GM18517 (cell line): ENCODE measurements at regions not wholly inside any gene's neighbourhood (a gene's known extent, or its start where the extent isn't known, plus 50 kb on each side); places are given as distances from the start of the nearest gene placed in this dataset.
A peak's percentile ranks its signal among the peaks of the same experiment; 100 is the strongest.
"Not testable (repeated sequence)": the region's sequence is repeated elsewhere in the genome, so short reads cannot be mapped to it uniquely, and the experiment has no call there.

ENCODE experiments used
- ATAC-seq: cut with Tn5 transposase; IDR thresholded peaks from one replicate; pipeline ENCODE4 v1.9.1; 2021; ENCODE audit warnings: mild to moderate bottlenecking, moderate library complexity; ENCODE audit not compliant: unreplicated experiment

- ATAC-seq = no peak
These were observed 735.0 kb upstream of the RIOK2 start for GRCh38 chr5:97918057-97918456.

- no peak for ATAC-seq
These were observed 735.6 kb upstream of the RIOK2 start for GRCh38 chr5:97918620-97919019.

- ATAC-seq = no peak
These were observed 736.7 kb upstream of the RIOK2 start for GRCh38 chr5:97919719-97920118.

- ATAC-seq = no peak
These were observed 739.7 kb upstream of the RIOK2 start for GRCh38 chr5:97922776-97923175.

GRCh38 chr5:97923496-97923895, 740.4 kb upstream of the RIOK2 start:
- ATAC-seq = peak; percentile 78

- peak; percentile 55 for ATAC-seq
These were observed 741.0 kb upstream of the RIOK2 start for GRCh38 chr5:97923997-97924396.

GRCh38 chr5:97929383-97929782, 746.3 kb upstream of the RIOK2 start:
- no peak for ATAC-seq

GRCh38 chr5:97931829-97932228, 748.8 kb upstream of the RIOK2 start:
- ATAC-seq = no peak

- ATAC-seq = no peak
These were observed 753.2 kb upstream of the RIOK2 start for GRCh38 chr5:97936231-97936630.

GRCh38 chr5:97937846-97938245, 754.8 kb upstream of the RIOK2 start:
- no peak for ATAC-seq

GRCh38 chr5:97943036-97943435, 760.0 kb upstream of the RIOK2 start:
- no peak for ATAC-seq

- ATAC-seq = no peak
These were observed 768.1 kb upstream of the RIOK2 start for GRCh38 chr5:97951139-97951538.

- no peak for ATAC-seq
These were observed 772.4 kb upstream of the RIOK2 start for GRCh38 chr5:97955450-97955849.

GRCh38 chr5:97967292-97967691, 784.2 kb upstream of the RIOK2 start:
- ATAC-seq = no peak

- ATAC-seq = no peak
These were observed 785.3 kb upstream of the RIOK2 start for GRCh38 chr5:97968346-97968745.

GRCh38 chr5:97979740-97980139, 793.7 kb upstream of the RGMB start:
- no peak for ATAC-seq

GRCh38 chr5:97980291-97980690, 793.2 kb upstream of the RGMB start:
- ATAC-seq = no peak

- ATAC-seq = no peak
These were observed 787.4 kb upstream of the RGMB start for GRCh38 chr5:97986069-97986468.

- ATAC-seq = no peak
These were observed 782.2 kb upstream of the RGMB start for GRCh38 chr5:97991236-97991635.

GRCh38 chr5:97998941-97999340, 774.5 kb upstream of the RGMB start:
- ATAC-seq = no peak

- ATAC-seq = no peak
These were observed 769.0 kb upstream of the RGMB start for GRCh38 chr5:98004463-98004862.

- no peak for ATAC-seq
These were observed 756.7 kb upstream of the RGMB start for GRCh38 chr5:98016771-98017170.

- ATAC-seq = not testable (repeated sequence)
These were observed 743.2 kb upstream of the RGMB start for GRCh38 chr5:98030273-98030672.

GRCh38 chr5:98031036-98031435, 742.4 kb upstream of the RGMB start:
- not testable (repeated sequence) for ATAC-seq
